Activated T-cell treated with anti-CD3 and anti-CD28 coated beads, Interleukin-2, amount 50 U/mL, for 24 hours (primary cell): ENCODE measurements at regions not wholly inside any gene's neighbourhood (a gene's known extent, or its start where the extent isn't known, plus 50 kb on each side); places are given as distances from the start of the nearest gene placed in this dataset.

Experiments used
- DNase-seq: peaks from one replicate; pipeline ENCODE4 v3.0.0-alpha.2; 2020
- H3K27ac Mint-ChIP-seq: 2 replicates; pipeline ENCODE4 v1.8.0; 2020; ENCODE audit warnings: mild to moderate bottlenecking, mixed read lengths
- H3K27me3 Mint-ChIP-seq: 2 replicates; pipeline ENCODE4 v1.8.0; 2020; ENCODE audit warnings: mixed read lengths
- H3K36me3 Mint-ChIP-seq: 2 replicates; pipeline ENCODE4 v1.8.0; 2020; ENCODE audit warnings: low read depth, mixed read lengths
- H3K4me1 Mint-ChIP-seq: 2 replicates; pipeline ENCODE4 v1.8.0; 2020; ENCODE audit warnings: low read depth, mixed read lengths
- H3K4me3 Mint-ChIP-seq: 2 replicates; pipeline ENCODE4 v1.8.0; 2020; ENCODE audit warnings: mild to moderate bottlenecking, moderate library complexity, mixed read lengths
- H3K9me3 Mint-ChIP-seq: 2 replicates; pipeline ENCODE4 v1.8.0; 2020; ENCODE audit warnings: mixed read lengths

GRCh38 chr2:153077311-153077710 lies 358.9 kb downstream of the ARL6IP6 start:
- no peaks in the 10 kb centered on the region for H3K36me3 Mint-ChIP-seq
- no peaks in the 10 kb centered on the region for H3K9me3 Mint-ChIP-seq
- DNase-seq, result no peak
- H3K4me1 Mint-ChIP-seq, result no peaks in the 10 kb centered on the region
- no peak overlapping the region for H3K4me3 Mint-ChIP-seq
- H3K27me3 Mint-ChIP-seq, result no peaks in the 10 kb centered on the region
- no peak overlapping the region for H3K27ac Mint-ChIP-seq

- H3K9me3 Mint-ChIP-seq, result no peaks in the 10 kb centered on the region
- no peaks in the 10 kb centered on the region for H3K4me1 Mint-ChIP-seq
- no peaks in the 10 kb centered on the region for H3K36me3 Mint-ChIP-seq
- H3K27me3 Mint-ChIP-seq, result peaks cover 2% of the 10 kb centered on the region
- no peak for DNase-seq
- H3K4me3 Mint-ChIP-seq, result no peak overlapping the region
- no peak overlapping the region for H3K27ac Mint-ChIP-seq
Observed at GRCh38 chr2:153074207-153074606, 355.8 kb downstream of the ARL6IP6 start.

- H3K27ac Mint-ChIP-seq, result no peak overlapping the region
- H3K9me3 Mint-ChIP-seq, result no peaks in the 10 kb centered on the region
- H3K4me3 Mint-ChIP-seq, result no peak overlapping the region
- no peaks in the 10 kb centered on the region for H3K36me3 Mint-ChIP-seq
- H3K4me1 Mint-ChIP-seq, result no peaks in the 10 kb centered on the region
- peaks cover 2% of the 10 kb centered on the region for H3K27me3 Mint-ChIP-seq
- no peak for DNase-seq
Observed at GRCh38 chr2:153072813-153073212, 354.4 kb downstream of the ARL6IP6 start.

- Mint-ChIP-seq H3K4me3 (no peak overlapping the region), H3K4me1 (no peaks in the 10 kb centered on the region), H3K9me3 (no peaks in the 10 kb centered on the region), H3K27me3 (peaks cover 2% of the 10 kb centered on the region), H3K36me3 (no peaks in the 10 kb centered on the region), H3K27ac (no peak overlapping the region)
- no peak for DNase-seq
Observed at GRCh38 chr2:153072077-153072476, 353.7 kb downstream of the ARL6IP6 start.

GRCh38 chr2:153071090-153071489 lies 352.7 kb downstream of the ARL6IP6 start:
- Mint-ChIP-seq H3K9me3 (no peaks in the 10 kb centered on the region), H3K27ac (no peak overlapping the region), H3K36me3 (no peaks in the 10 kb centered on the region), H3K4me1 (no peaks in the 10 kb centered on the region), H3K27me3 (peaks cover 2% of the 10 kb centered on the region), H3K4me3 (no peak overlapping the region)
- no peak for DNase-seq

- H3K4me3 Mint-ChIP-seq, result no peak overlapping the region
- DNase-seq, result no peak
- H3K27ac Mint-ChIP-seq, result no peak overlapping the region
- no peaks in the 10 kb centered on the region for H3K9me3 Mint-ChIP-seq
- peaks cover 2% of the 10 kb centered on the region for H3K27me3 Mint-ChIP-seq
- no peaks in the 10 kb centered on the region for H3K36me3 Mint-ChIP-seq
- no peaks in the 10 kb centered on the region for H3K4me1 Mint-ChIP-seq
Observed at GRCh38 chr2:153068915-153069314, 350.5 kb downstream of the ARL6IP6 start.

- peaks cover 2% of the 10 kb centered on the region for H3K27me3 Mint-ChIP-seq
- H3K36me3 Mint-ChIP-seq, result no peaks in the 10 kb centered on the region
- H3K4me3 Mint-ChIP-seq, result no peak overlapping the region
- no peaks in the 10 kb centered on the region for H3K4me1 Mint-ChIP-seq
- no peak for DNase-seq
- H3K9me3 Mint-ChIP-seq, result no peaks in the 10 kb centered on the region
- no peak overlapping the region for H3K27ac Mint-ChIP-seq
Observed at GRCh38 chr2:153068052-153068451, 349.6 kb downstream of the ARL6IP6 start.

GRCh38 chr2:153059338-153060052 lies 341.1 kb downstream of the ARL6IP6 start:
- H3K27ac Mint-ChIP-seq, result no peak overlapping the region
- no peaks in the 10 kb centered on the region for H3K27me3 Mint-ChIP-seq
- H3K9me3 Mint-ChIP-seq, result no peaks in the 10 kb centered on the region
- no peak for DNase-seq
- no peak overlapping the region for H3K4me3 Mint-ChIP-seq
- no peaks in the 10 kb centered on the region for H3K4me1 Mint-ChIP-seq
- no peaks in the 10 kb centered on the region for H3K36me3 Mint-ChIP-seq

GRCh38 chr2:153057743-153058142 lies 339.3 kb downstream of the ARL6IP6 start:
- Mint-ChIP-seq H3K27me3 (no peaks in the 10 kb centered on the region), H3K9me3 (no peaks in the 10 kb centered on the region), H3K4me1 (no peaks in the 10 kb centered on the region), H3K36me3 (no peaks in the 10 kb centered on the region), H3K4me3 (no peak overlapping the region), H3K27ac (no peak overlapping the region)
- DNase-seq, result no peak

GRCh38 chr2:153055182-153055581 lies 336.8 kb downstream of the ARL6IP6 start:
- no peak overlapping the region for H3K27ac Mint-ChIP-seq
- no peaks in the 10 kb centered on the region for H3K36me3 Mint-ChIP-seq
- DNase-seq, result no peak
- no peaks in the 10 kb centered on the region for H3K27me3 Mint-ChIP-seq
- H3K4me3 Mint-ChIP-seq, result no peak overlapping the region
- no peaks in the 10 kb centered on the region for H3K9me3 Mint-ChIP-seq
- no peaks in the 10 kb centered on the region for H3K4me1 Mint-ChIP-seq

- Mint-ChIP-seq H3K36me3 (no peaks in the 10 kb centered on the region), H3K9me3 (no peaks in the 10 kb centered on the region), H3K27me3 (no peaks in the 10 kb centered on the region), H3K27ac (no peak overlapping the region), H3K4me1 (no peaks in the 10 kb centered on the region), H3K4me3 (no peak overlapping the region)
- no peak for DNase-seq
Observed at GRCh38 chr2:153052807-153053559, 334.6 kb downstream of the ARL6IP6 start.

GRCh38 chr2:153047220-153047619 lies 328.8 kb downstream of the ARL6IP6 start:
- H3K4me3 Mint-ChIP-seq, result no peak overlapping the region
- no peaks in the 10 kb centered on the region for H3K27me3 Mint-ChIP-seq
- H3K27ac Mint-ChIP-seq, result no peak overlapping the region
- no peaks in the 10 kb centered on the region for H3K4me1 Mint-ChIP-seq
- H3K36me3 Mint-ChIP-seq, result no peaks in the 10 kb centered on the region
- DNase-seq, result no peak
- no peaks in the 10 kb centered on the region for H3K9me3 Mint-ChIP-seq

- no peaks in the 10 kb centered on the region for H3K4me1 Mint-ChIP-seq
- H3K36me3 Mint-ChIP-seq, result no peaks in the 10 kb centered on the region
- H3K4me3 Mint-ChIP-seq, result no peak overlapping the region
- DNase-seq, result no peak
- no peaks in the 10 kb centered on the region for H3K27me3 Mint-ChIP-seq
- H3K9me3 Mint-ChIP-seq, result peaks cover 2% of the 10 kb centered on the region
- H3K27ac Mint-ChIP-seq, result no peak overlapping the region
Observed at GRCh38 chr2:153043385-153043784, 325.0 kb downstream of the ARL6IP6 start.

- DNase-seq, result no peak
- Mint-ChIP-seq H3K4me3 (no peak overlapping the region), H3K27ac (no peak overlapping the region), H3K27me3 (no peaks in the 10 kb centered on the region), H3K9me3 (no peaks in the 10 kb centered on the region), H3K4me1 (no peaks in the 10 kb centered on the region), H3K36me3 (no peaks in the 10 kb centered on the region)
Observed at GRCh38 chr2:153028626-153029025, 310.2 kb downstream of the ARL6IP6 start.

- Mint-ChIP-seq H3K36me3 (no peaks in the 10 kb centered on the region), H3K4me1 (no peaks in the 10 kb centered on the region), H3K4me3 (no peak overlapping the region), H3K27ac (no peak overlapping the region), H3K9me3 (no peaks in the 10 kb centered on the region), H3K27me3 (no peaks in the 10 kb centered on the region)
- DNase-seq, result no peak
Observed at GRCh38 chr2:153027533-153027932, 309.1 kb downstream of the ARL6IP6 start.
